Activated naive CD8-positive, alpha-beta T cell treated with anti-CD3 and anti-CD28 coated beads, Interleukin-2, amount 10 ng/mL, durations not matched to agents 7 days and 5 days (primary cell): ENCODE measurements at regions not wholly inside any gene's neighbourhood (a gene's known extent, or its start where the extent isn't known, plus 50 kb on each side); places are given as distances from the start of the nearest gene placed in this dataset.

ENCODE experiments used
- ATAC-seq: fragments of 150-1000 bp; cut with Tn5 transposase; one replicate; pipeline ENCODE4 v1.10.0; 2021; ENCODE audit warnings: low read depth, moderate library complexity
- POLR2A ChIA-PET: fragments of 350-600 bp; sonication (Branson Sonifier 250); formaldehyde crosslinking; loops from one replicate; lab custom pipeline; 2021; ENCODE audit warnings: antibody characterized with exemption; lab: Charles Lee
- DNase-seq: peaks from one replicate; pipeline ENCODE4 v3.0.0; 2021
- H3K27ac Mint-ChIP-seq: one replicate; pipeline ENCODE4 v1.8.0; 2022; ENCODE audit warnings: mild to moderate bottlenecking, mixed read lengths
- H3K27me3 Mint-ChIP-seq: one replicate; pipeline ENCODE4 v1.8.0; 2022; ENCODE audit warnings: mild to moderate bottlenecking, moderate library complexity, mixed read lengths
- H3K36me3 Mint-ChIP-seq: one replicate; pipeline ENCODE4 v1.8.0; 2021; ENCODE audit warnings: mild to moderate bottlenecking, mixed read lengths
- H3K4me1 Mint-ChIP-seq: one replicate; pipeline ENCODE4 v1.8.0; 2021; ENCODE audit warnings: mixed read lengths
- H3K4me3 Mint-ChIP-seq: one replicate; pipeline ENCODE4 v1.8.0; 2022; ENCODE audit warnings: mild to moderate bottlenecking, moderate library complexity, mixed read lengths
- H3K9me3 Mint-ChIP-seq: one replicate; pipeline ENCODE4 v1.8.0; 2021; ENCODE audit warnings: mixed read lengths

GRCh38 chr4:27916452-27917184, 1056.0 kb downstream of the STIM2 start:
- ATAC-seq: no peak
- Mint-ChIP-seq H3K27me3 (no peaks in the 10 kb centered on the region), H3K36me3 (no peaks in the 10 kb centered on the region), H3K9me3 (peaks cover 6% of the 10 kb centered on the region), H3K4me3 (no peak overlapping the region), H3K27ac (no peak overlapping the region), H3K4me1 (no peaks in the 10 kb centered on the region)
- no peak for DNase-seq
- POLR2A ChIA-PET: no interaction called here

DNA sequence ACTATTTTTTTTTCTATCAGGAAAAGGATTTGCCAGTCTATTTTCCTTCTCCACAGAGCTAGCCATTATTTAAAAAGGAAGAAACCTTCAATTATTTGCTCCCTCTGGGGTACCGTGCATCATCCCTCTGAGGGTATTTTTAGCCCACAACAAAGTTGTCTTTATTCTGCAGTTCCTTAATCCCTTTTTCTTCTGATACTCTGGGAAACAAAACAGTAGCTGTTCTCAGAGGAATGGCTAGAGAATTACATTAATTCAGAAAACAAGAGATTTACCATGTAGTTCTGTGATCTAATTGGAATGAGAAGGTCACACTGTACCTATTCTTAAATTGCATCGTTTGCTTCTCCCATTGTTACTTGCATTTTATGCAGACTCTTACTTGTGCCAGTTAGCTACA, 1056.7 kb downstream of the STIM2 start:
- no peak overlapping the region for H3K27ac Mint-ChIP-seq
- DNase-seq: no peak
- no peaks in the 10 kb centered on the region for H3K27me3 Mint-ChIP-seq
- POLR2A ChIA-PET: no interaction called here
- H3K4me3 Mint-ChIP-seq: no peak overlapping the region
- peaks cover 6% of the 10 kb centered on the region for H3K9me3 Mint-ChIP-seq
- H3K36me3 Mint-ChIP-seq: no peaks in the 10 kb centered on the region
- ATAC-seq: no peak
- H3K4me1 Mint-ChIP-seq: no peaks in the 10 kb centered on the region

- Mint-ChIP-seq H3K4me1 (no peaks in the 10 kb centered on the region), H3K27ac (no peak overlapping the region), H3K4me3 (no peak overlapping the region), H3K9me3 (peaks cover 6% of the 10 kb centered on the region), H3K27me3 (no peaks in the 10 kb centered on the region), H3K36me3 (no peaks in the 10 kb centered on the region)
- POLR2A ChIA-PET: no interaction called here
- DNase-seq (no peak), ATAC-seq (no peak)
Observed at GRCh38 chr4:27921231-27921630, 1060.6 kb downstream of the STIM2 start.

- POLR2A ChIA-PET: no interaction called here
- no peak for DNase-seq
- H3K36me3 Mint-ChIP-seq: no peaks in the 10 kb centered on the region
- no peak overlapping the region for H3K4me3 Mint-ChIP-seq
- peaks cover 2% of the 10 kb centered on the region for H3K9me3 Mint-ChIP-seq
- no peak for ATAC-seq
- no peaks in the 10 kb centered on the region for H3K4me1 Mint-ChIP-seq
- no peaks in the 10 kb centered on the region for H3K27me3 Mint-ChIP-seq
- H3K27ac Mint-ChIP-seq: no peak overlapping the region
Observed at GRCh38 chr4:27928761-27929540, 1068.3 kb downstream of the STIM2 start.

GRCh38 chr4:27930291-27930690, 1069.7 kb downstream of the STIM2 start:
- H3K4me3 Mint-ChIP-seq: no peak overlapping the region
- no peak overlapping the region for H3K27ac Mint-ChIP-seq
- peaks cover 2% of the 10 kb centered on the region for H3K9me3 Mint-ChIP-seq
- no peaks in the 10 kb centered on the region for H3K27me3 Mint-ChIP-seq
- POLR2A ChIA-PET: no interaction called here
- no peaks in the 10 kb centered on the region for H3K36me3 Mint-ChIP-seq
- no peaks in the 10 kb centered on the region for H3K4me1 Mint-ChIP-seq
- ATAC-seq (no peak), DNase-seq (no peak)

- H3K27me3 Mint-ChIP-seq: no peaks in the 10 kb centered on the region
- H3K27ac Mint-ChIP-seq: no peak overlapping the region
- H3K36me3 Mint-ChIP-seq: no peaks in the 10 kb centered on the region
- H3K4me1 Mint-ChIP-seq: no peaks in the 10 kb centered on the region
- H3K4me3 Mint-ChIP-seq: no peak overlapping the region
- ATAC-seq: no peak
- DNase-seq: no peak
- H3K9me3 Mint-ChIP-seq: peaks cover 2% of the 10 kb centered on the region
- POLR2A ChIA-PET: no interaction called here
Observed at GRCh38 chr4:27930976-27931375, 1070.3 kb downstream of the STIM2 start.

DNA sequence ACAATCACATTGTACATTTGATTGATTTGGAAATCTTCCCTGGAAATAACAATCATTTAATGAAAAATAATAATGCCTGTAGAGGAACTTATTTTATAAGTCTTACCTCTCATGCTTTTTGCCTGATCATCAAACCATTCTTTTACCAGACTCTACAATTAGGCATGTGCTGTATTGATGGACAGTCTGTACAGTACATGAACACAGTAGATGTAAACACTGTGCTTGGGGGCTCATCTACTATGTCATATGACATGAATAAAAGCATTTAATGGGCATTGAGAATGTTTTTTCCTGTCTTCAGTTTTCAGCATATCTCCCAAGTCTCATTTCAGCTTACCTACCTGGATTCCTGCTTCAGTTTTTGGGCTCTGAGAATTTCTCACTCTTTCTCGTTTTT, 1070.9 kb downstream of the STIM2 start:
- DNase-seq (no peak), ATAC-seq (no peak)
- peaks cover 2% of the 10 kb centered on the region for H3K9me3 Mint-ChIP-seq
- no peaks in the 10 kb centered on the region for H3K27me3 Mint-ChIP-seq
- H3K4me1 Mint-ChIP-seq: no peaks in the 10 kb centered on the region
- no peak overlapping the region for H3K4me3 Mint-ChIP-seq
- POLR2A ChIA-PET: no interaction called here
- no peak overlapping the region for H3K27ac Mint-ChIP-seq
- H3K36me3 Mint-ChIP-seq: no peaks in the 10 kb centered on the region

DNA sequence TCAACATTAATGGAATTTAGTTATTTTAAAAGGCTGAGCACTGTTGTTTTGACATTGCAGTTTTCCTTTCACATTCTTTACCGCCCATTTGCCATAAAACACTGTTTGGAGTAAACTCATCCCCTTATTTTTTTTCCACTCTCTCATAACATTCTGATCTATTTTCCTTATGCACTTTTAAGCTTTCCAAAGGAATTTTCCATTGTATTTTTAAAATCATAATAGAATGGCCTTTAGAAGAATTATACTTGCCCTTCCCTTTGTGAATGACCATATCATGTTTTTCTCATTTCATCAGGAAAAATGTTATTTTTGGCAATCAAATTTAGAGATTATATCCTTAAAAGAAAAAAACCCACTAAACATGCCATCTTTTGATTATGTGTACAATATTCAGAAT, 1074.2 kb downstream of the STIM2 start:
- H3K9me3 Mint-ChIP-seq: peaks cover 2% of the 10 kb centered on the region
- POLR2A ChIA-PET: no interaction called here
- no peak overlapping the region for H3K27ac Mint-ChIP-seq
- no peak for DNase-seq
- H3K4me3 Mint-ChIP-seq: no peak overlapping the region
- H3K36me3 Mint-ChIP-seq: no peaks in the 10 kb centered on the region
- no peaks in the 10 kb centered on the region for H3K27me3 Mint-ChIP-seq
- no peak for ATAC-seq
- no peaks in the 10 kb centered on the region for H3K4me1 Mint-ChIP-seq

DNA sequence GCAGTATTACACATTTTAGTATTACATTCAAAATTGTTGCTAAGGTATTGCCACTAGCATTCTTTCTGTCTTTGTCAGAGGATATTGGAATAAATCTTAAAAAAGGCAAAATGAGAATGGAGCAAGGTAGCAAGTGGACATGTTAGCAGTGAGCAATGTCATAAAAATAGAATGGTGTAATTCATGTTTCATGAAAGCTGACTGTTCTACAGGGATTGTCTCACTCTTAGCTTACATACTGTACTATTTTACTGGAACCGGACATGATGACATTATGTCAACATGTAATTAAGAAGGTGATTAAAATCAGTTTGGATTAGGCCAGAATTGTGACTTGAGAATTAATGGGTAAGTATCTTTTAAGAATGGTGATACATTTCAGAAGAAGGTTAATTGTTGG, 1086.2 kb downstream of the STIM2 start:
- POLR2A ChIA-PET: no interaction called here

DNA sequence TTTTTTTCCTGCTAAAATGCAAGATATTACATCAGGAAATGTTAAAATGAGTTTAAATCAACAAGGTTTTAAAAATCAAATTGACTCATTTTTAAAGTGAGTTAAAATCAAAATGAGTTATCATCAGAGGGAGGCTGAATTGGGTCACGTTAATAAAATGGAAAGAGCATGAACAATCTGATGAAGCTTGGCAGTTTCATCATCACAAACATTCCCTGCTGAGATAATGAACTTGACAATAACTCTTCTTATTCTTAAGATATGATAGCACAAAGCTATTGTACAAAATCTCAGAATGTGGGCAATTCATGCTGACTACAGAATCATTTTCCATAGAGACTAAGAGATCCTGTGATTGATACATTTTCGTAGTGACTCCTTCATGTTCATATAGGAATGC, 1086.7 kb downstream of the STIM2 start:
- H3K4me1 Mint-ChIP-seq: no peaks in the 10 kb centered on the region
- H3K27me3 Mint-ChIP-seq: no peaks in the 10 kb centered on the region
- no peak overlapping the region for H3K4me3 Mint-ChIP-seq
- no peak overlapping the region for H3K27ac Mint-ChIP-seq
- ATAC-seq: no peak
- POLR2A ChIA-PET: no interaction called here
- DNase-seq: no peak
- H3K9me3 Mint-ChIP-seq: no peaks in the 10 kb centered on the region
- no peaks in the 10 kb centered on the region for H3K36me3 Mint-ChIP-seq

More for the DNA sequence above, 1086.2 kb downstream of the STIM2 start:
- H3K9me3 Mint-ChIP-seq: no peaks in the 10 kb centered on the region
- DNase-seq (no peak), ATAC-seq (no peak)
- H3K4me1 Mint-ChIP-seq: no peaks in the 10 kb centered on the region
- no peaks in the 10 kb centered on the region for H3K27me3 Mint-ChIP-seq
- no peak overlapping the region for H3K27ac Mint-ChIP-seq
- H3K4me3 Mint-ChIP-seq: no peak overlapping the region
- H3K36me3 Mint-ChIP-seq: no peaks in the 10 kb centered on the region

DNA sequence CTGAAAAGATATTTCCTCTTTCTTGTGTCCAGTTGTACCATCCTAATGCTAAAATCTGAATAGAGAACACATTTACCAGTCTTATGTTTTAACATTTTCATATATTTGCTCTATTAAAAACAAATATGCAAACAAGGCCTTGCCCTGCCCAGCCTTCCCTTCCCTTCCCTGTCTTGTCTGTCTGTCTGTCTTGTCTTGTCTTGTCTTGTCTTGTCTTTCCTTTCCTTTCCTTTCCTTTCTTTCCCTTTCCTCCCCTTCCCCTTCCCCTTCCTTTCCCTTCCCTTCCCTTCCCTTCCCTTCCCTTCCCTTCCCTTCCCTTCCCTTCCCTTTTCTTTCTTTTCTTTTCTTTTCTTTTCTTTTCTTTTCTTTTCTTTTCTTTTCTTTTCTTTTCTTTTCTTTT, 1103.5 kb downstream of the STIM2 start:
- no peak overlapping the region for H3K4me3 Mint-ChIP-seq
- H3K27me3 Mint-ChIP-seq: no peaks in the 10 kb centered on the region
- ATAC-seq: no peak
- no peaks in the 10 kb centered on the region for H3K36me3 Mint-ChIP-seq
- H3K27ac Mint-ChIP-seq: no peak overlapping the region
- H3K9me3 Mint-ChIP-seq: no peaks in the 10 kb centered on the region
- DNase-seq: no peak
- H3K4me1 Mint-ChIP-seq: no peaks in the 10 kb centered on the region
- POLR2A ChIA-PET: no interaction called here

DNA sequence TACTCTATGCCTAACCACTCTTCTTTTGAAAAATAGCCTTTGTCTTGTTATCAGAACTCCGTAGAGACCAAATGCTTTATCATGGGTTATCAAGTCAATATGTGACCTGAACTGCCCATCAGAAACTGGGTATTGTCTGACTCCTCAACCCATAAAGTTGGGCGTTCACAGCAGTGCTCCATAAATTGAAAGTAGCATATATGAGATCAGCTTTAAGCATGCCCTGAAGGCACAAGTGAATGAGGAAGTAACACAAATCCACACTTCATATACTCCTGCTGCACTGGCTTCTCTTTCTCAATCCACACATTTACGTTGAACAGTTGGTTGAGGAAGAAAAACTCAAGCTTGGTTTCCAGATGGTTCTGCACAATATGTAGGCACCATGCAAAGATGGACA, 1106.0 kb downstream of the STIM2 start:
- DNase-seq: no peak
- Mint-ChIP-seq H3K27ac (no peak overlapping the region), H3K4me1 (no peaks in the 10 kb centered on the region), H3K4me3 (no peak overlapping the region), H3K36me3 (no peaks in the 10 kb centered on the region), H3K27me3 (no peaks in the 10 kb centered on the region), H3K9me3 (no peaks in the 10 kb centered on the region)
- POLR2A ChIA-PET: no interaction called here
- no peak for ATAC-seq

DNA sequence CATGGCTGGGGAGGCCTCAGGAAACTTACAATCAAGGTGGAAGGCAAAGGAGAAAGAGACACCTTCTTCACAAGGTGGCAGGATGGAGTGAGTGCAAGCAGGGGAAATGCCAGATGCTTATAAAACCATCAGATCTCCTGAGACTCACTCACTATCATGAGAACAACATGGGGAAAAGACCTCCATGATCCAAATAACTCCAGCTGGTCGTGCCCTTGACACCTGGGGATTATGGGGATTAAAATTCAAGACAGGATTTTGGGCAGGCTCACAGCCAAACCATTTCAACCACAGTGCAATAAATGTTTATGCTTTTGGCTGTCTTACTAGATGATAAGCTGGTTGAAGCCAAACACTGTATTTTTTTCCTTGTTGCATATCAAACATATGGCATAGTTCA, 1112.4 kb downstream of the STIM2 start:
- POLR2A ChIA-PET: no interaction called here
- DNase-seq: no peak
- Mint-ChIP-seq H3K9me3 (peaks cover 3% of the 10 kb centered on the region), H3K4me1 (no peaks in the 10 kb centered on the region), H3K27me3 (no peaks in the 10 kb centered on the region), H3K27ac (no peak overlapping the region), H3K4me3 (no peak overlapping the region), H3K36me3 (no peaks in the 10 kb centered on the region)
- ATAC-seq: no peak

- Mint-ChIP-seq H3K4me1 (no peaks in the 10 kb centered on the region), H3K4me3 (no peak overlapping the region), H3K9me3 (peaks cover 3% of the 10 kb centered on the region), H3K36me3 (no peaks in the 10 kb centered on the region), H3K27me3 (no peaks in the 10 kb centered on the region), H3K27ac (no peak overlapping the region)
- DNase-seq (no peak), ATAC-seq (no peak)
- POLR2A ChIA-PET: no interaction called here
Observed at GRCh38 chr4:27973700-27974099, 1113.1 kb downstream of the STIM2 start.
